ENCODE measurements at regions not wholly inside any gene's neighbourhood (a gene's known extent, or its start where the extent isn't known, plus 50 kb on each side); places are given as distances from the start of the nearest gene placed in this dataset.

DNA sequence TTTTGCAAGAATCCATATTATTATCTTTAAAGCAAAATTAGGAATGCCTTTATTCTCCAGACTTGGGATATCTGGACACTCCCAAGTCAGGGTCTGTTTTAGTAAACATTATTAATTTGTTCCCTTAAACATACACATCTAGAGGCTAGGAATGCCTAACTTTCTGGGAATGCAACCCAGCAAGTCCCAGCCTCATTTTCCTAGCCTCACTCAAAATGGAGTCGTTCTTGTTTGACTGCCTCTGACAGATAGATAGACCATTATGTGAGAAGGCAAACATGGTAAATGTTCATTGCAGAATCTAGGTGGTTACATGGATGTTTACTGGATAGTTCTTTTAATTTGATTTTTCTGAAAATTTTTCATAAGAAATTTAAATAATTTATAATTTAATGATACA lies 54.7 kb upstream of the FOXN2 start:
- Histone ChIP-seq H3K4me3 (replicated peaks; ENCODE audit: insufficient read depth, low read length) (no peak overlapping the region), H3K27ac (replicated peaks) (no peak overlapping the region), H3K27me3 (ENCODE audit: insufficient read depth, poor library complexity, severe bottlenecking) (no peaks in the 10 kb centered on the region)
- no peak for DNase-seq (ENCODE audit: low read depth in 1 of 2, low spot score in 1 of 2)
- TF ChIP-seq POLR2AphosphoS5 (IDR thresholded peaks at IDR 0.05; ENCODE audit: low read depth) (no peak), SPI1 (IDR thresholded peaks at IDR 0.05; ENCODE audit: borderline replicate concordance, low read depth) (no peak), GABPA (IDR thresholded peaks at IDR 0.05; ENCODE audit: low read depth) (no peak)
- TF ChIP-seq, protein P1, sequence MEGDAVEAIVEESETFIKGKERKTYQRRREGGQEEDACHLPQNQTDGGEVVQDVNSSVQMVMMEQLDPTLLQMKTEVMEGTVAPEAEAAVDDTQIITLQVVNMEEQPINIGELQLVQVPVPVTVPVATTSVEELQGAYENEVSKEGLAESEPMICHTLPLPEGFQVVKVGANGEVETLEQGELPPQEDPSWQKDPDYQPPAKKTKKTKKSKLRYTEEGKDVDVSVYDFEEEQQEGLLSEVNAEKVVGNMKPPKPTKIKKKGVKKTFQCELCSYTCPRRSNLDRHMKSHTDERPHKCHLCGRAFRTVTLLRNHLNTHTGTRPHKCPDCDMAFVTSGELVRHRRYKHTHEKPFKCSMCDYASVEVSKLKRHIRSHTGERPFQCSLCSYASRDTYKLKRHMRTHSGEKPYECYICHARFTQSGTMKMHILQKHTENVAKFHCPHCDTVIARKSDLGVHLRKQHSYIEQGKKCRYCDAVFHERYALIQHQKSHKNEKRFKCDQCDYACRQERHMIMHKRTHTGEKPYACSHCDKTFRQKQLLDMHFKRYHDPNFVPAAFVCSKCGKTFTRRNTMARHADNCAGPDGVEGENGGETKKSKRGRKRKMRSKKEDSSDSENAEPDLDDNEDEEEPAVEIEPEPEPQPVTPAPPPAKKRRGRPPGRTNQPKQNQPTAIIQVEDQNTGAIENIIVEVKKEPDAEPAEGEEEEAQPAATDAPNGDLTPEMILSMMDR (IDR thresholded peaks at IDR 0.05; ENCODE audit: insufficient read depth, low read length), result no peak
- TF ChIP-seq, protein P2, sequence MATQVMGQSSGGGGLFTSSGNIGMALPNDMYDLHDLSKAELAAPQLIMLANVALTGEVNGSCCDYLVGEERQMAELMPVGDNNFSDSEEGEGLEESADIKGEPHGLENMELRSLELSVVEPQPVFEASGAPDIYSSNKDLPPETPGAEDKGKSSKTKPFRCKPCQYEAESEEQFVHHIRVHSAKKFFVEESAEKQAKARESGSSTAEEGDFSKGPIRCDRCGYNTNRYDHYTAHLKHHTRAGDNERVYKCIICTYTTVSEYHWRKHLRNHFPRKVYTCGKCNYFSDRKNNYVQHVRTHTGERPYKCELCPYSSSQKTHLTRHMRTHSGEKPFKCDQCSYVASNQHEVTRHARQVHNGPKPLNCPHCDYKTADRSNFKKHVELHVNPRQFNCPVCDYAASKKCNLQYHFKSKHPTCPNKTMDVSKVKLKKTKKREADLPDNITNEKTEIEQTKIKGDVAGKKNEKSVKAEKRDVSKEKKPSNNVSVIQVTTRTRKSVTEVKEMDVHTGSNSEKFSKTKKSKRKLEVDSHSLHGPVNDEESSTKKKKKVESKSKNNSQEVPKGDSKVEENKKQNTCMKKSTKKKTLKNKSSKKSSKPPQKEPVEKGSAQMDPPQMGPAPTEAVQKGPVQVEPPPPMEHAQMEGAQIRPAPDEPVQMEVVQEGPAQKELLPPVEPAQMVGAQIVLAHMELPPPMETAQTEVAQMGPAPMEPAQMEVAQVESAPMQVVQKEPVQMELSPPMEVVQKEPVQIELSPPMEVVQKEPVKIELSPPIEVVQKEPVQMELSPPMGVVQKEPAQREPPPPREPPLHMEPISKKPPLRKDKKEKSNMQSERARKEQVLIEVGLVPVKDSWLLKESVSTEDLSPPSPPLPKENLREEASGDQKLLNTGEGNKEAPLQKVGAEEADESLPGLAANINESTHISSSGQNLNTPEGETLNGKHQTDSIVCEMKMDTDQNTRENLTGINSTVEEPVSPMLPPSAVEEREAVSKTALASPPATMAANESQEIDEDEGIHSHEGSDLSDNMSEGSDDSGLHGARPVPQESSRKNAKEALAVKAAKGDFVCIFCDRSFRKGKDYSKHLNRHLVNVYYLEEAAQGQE (IDR thresholded peaks at IDR 0.05; ENCODE audit: insufficient replicate concordance, low read depth), result no peak

DNA sequence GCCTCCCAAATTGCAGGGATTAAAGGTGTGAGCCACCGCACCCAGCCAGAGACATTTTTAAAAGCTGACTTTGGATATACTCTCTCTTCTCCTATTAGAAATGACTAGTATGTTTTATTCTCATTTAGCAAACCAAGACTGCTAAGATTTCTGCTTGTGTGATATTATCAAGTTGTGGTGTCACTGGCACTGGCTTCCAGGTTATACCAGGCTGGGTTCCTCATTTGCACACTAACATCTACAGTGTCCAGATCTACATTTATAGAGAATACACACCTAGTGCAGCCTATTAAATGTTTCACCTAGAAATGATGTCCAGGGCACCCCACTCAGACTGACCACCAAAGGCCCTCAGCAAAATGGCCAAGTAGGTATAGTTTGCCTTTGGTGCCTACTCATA lies 49.9 kb upstream of the FOXN2 start:
- Histone ChIP-seq H3K4me3 (replicated peaks; ENCODE audit: insufficient read depth, low read length) (no peak overlapping the region), H3K27ac (replicated peaks) (peak overlapping the region; percentile 66), H3K27me3 (ENCODE audit: insufficient read depth, poor library complexity, severe bottlenecking) (no peaks in the 10 kb centered on the region)
- no peak for DNase-seq (ENCODE audit: low read depth in 1 of 2, low spot score in 1 of 2)
- TF ChIP-seq, protein P1 (IDR thresholded peaks at IDR 0.05; ENCODE audit: insufficient read depth, low read length), result no peak
- TF ChIP-seq SPI1 (IDR thresholded peaks at IDR 0.05; ENCODE audit: borderline replicate concordance, low read depth), result peak; percentile 77
